ENCODE measurements at regions not wholly inside any gene's neighbourhood (a gene's known extent, or its start where the extent isn't known, plus 50 kb on each side); places are given as distances from the start of the nearest gene placed in this dataset.
"Not testable (repeated sequence)": the region's sequence is repeated elsewhere in the genome, so short reads cannot be mapped to it uniquely, and the experiment has no call there.

- not testable (repeated sequence) for H3K4me3 ChIP-seq; H3K4me1 ChIP-seq; H3K36me3 ChIP-seq; H3K9me3 ChIP-seq (replicated peaks); H3K27ac ChIP-seq; DNase-seq; H3K27me3 ChIP-seq
Observed at GRCh38 chr13:83101574-83102247, 780.6 kb downstream of the SLITRK1 start.

GRCh38 chr13:83100237-83100636, 782.0 kb downstream of the SLITRK1 start:
- Histone ChIP-seq H3K9me3 (replicated peaks) (no peaks in the 10 kb centered on the region), H3K36me3 (no peaks in the 10 kb centered on the region), H3K27ac (no peak overlapping the region), H3K4me3 (no peak overlapping the region), H3K27me3 (no peaks in the 10 kb centered on the region), H3K4me1 (no peaks in the 10 kb centered on the region)
- DNase-seq: no peak

- no peak overlapping the region for H3K4me3 ChIP-seq
- H3K27me3 ChIP-seq: no peaks in the 10 kb centered on the region
- H3K4me1 ChIP-seq: no peaks in the 10 kb centered on the region
- no peaks in the 10 kb centered on the region for H3K9me3 ChIP-seq (replicated peaks)
- no peak overlapping the region for H3K27ac ChIP-seq
- no peak for DNase-seq
- H3K36me3 ChIP-seq: no peaks in the 10 kb centered on the region
Observed at GRCh38 chr13:83088858-83089257, 793.4 kb downstream of the SLITRK1 start.

- no peak for DNase-seq
- no peak overlapping the region for H3K4me3 ChIP-seq
- H3K4me1 ChIP-seq: no peaks in the 10 kb centered on the region
- no peaks in the 10 kb centered on the region for H3K36me3 ChIP-seq
- no peak overlapping the region for H3K27ac ChIP-seq
- no peaks in the 10 kb centered on the region for H3K27me3 ChIP-seq
- no peaks in the 10 kb centered on the region for H3K9me3 ChIP-seq (replicated peaks)
Observed at GRCh38 chr13:83086948-83087347, 795.3 kb downstream of the SLITRK1 start.

- Histone ChIP-seq H3K27me3 (no peaks in the 10 kb centered on the region), H3K4me3 (no peak overlapping the region), H3K9me3 (replicated peaks) (no peaks in the 10 kb centered on the region), H3K4me1 (no peaks in the 10 kb centered on the region), H3K36me3 (no peaks in the 10 kb centered on the region), H3K27ac (no peak overlapping the region)
- DNase-seq: no peak
Observed at GRCh38 chr13:83086088-83086487, 796.2 kb downstream of the SLITRK1 start.

- DNase-seq: no peak
- H3K27ac ChIP-seq: no peak overlapping the region
Observed at GRCh38 chr13:83085186-83085900, 796.9 kb downstream of the SLITRK1 start.

GRCh38 chr13:83077499-83077898, 804.8 kb downstream of the SLITRK1 start:
- Histone ChIP-seq H3K27ac (no peak overlapping the region), H3K4me1 (no peaks in the 10 kb centered on the region), H3K4me3 (no peak overlapping the region), H3K27me3 (no peaks in the 10 kb centered on the region), H3K9me3 (replicated peaks) (no peaks in the 10 kb centered on the region), H3K36me3 (no peaks in the 10 kb centered on the region)
- no peak for DNase-seq

More at GRCh38 chr13:83085186-83085900, 796.9 kb downstream of the SLITRK1 start:
- Histone ChIP-seq H3K27me3 (no peaks in the 10 kb centered on the region), H3K9me3 (replicated peaks) (no peaks in the 10 kb centered on the region), H3K36me3 (no peaks in the 10 kb centered on the region), H3K4me3 (no peak overlapping the region), H3K4me1 (no peaks in the 10 kb centered on the region)

- DNase-seq; H3K27ac ChIP-seq; H3K27me3 ChIP-seq; H3K4me1 ChIP-seq; H3K9me3 ChIP-seq (replicated peaks); H3K4me3 ChIP-seq; H3K36me3 ChIP-seq: not testable (repeated sequence)
Observed at GRCh38 chr13:83073930-83074329, 808.3 kb downstream of the SLITRK1 start.

- no peaks in the 10 kb centered on the region for H3K9me3 ChIP-seq (replicated peaks)
Observed at GRCh38 chr13:83065108-83065507, 817.2 kb downstream of the SLITRK1 start.

GRCh38 chr13:83057119-83057518, 825.2 kb downstream of the SLITRK1 start:
- Histone ChIP-seq H3K4me3 (no peak overlapping the region), H3K4me1 (no peaks in the 10 kb centered on the region), H3K36me3 (no peaks in the 10 kb centered on the region), H3K27me3 (no peaks in the 10 kb centered on the region), H3K27ac (no peak overlapping the region), H3K9me3 (replicated peaks) (no peaks in the 10 kb centered on the region)
- no peak for DNase-seq

More at GRCh38 chr13:83065108-83065507, 817.2 kb downstream of the SLITRK1 start:
- no peak for DNase-seq
- Histone ChIP-seq H3K4me3 (no peak overlapping the region), H3K36me3 (no peaks in the 10 kb centered on the region), H3K27ac (no peak overlapping the region), H3K27me3 (no peaks in the 10 kb centered on the region), H3K4me1 (no peaks in the 10 kb centered on the region)

- H3K9me3 ChIP-seq (replicated peaks): no peaks in the 10 kb centered on the region
- no peaks in the 10 kb centered on the region for H3K27me3 ChIP-seq
- DNase-seq: no peak
- H3K4me1 ChIP-seq: no peaks in the 10 kb centered on the region
- no peak overlapping the region for H3K27ac ChIP-seq
- H3K4me3 ChIP-seq: no peak overlapping the region
- no peaks in the 10 kb centered on the region for H3K36me3 ChIP-seq
Observed at GRCh38 chr13:83056269-83056668, 826.0 kb downstream of the SLITRK1 start.

GRCh38 chr13:83048419-83048818, 833.9 kb downstream of the SLITRK1 start:
- no peak overlapping the region for H3K27ac ChIP-seq
- H3K4me1 ChIP-seq: no peaks in the 10 kb centered on the region
- no peak overlapping the region for H3K4me3 ChIP-seq
- no peaks in the 10 kb centered on the region for H3K36me3 ChIP-seq
- no peaks in the 10 kb centered on the region for H3K9me3 ChIP-seq (replicated peaks)
- DNase-seq: no peak
- no peaks in the 10 kb centered on the region for H3K27me3 ChIP-seq

GRCh38 chr13:83024955-83025594, 857.2 kb downstream of the SLITRK1 start:
- Histone ChIP-seq H3K27me3 (no peaks in the 10 kb centered on the region), H3K9me3 (replicated peaks) (no peaks in the 10 kb centered on the region), H3K4me1 (no peaks in the 10 kb centered on the region), H3K27ac (no peak overlapping the region), H3K36me3 (no peaks in the 10 kb centered on the region), H3K4me3 (no peak overlapping the region)
- DNase-seq: no peak

GRCh38 chr13:83024232-83024631, 858.0 kb downstream of the SLITRK1 start:
- Histone ChIP-seq H3K36me3 (no peaks in the 10 kb centered on the region), H3K27ac (no peak overlapping the region), H3K4me1 (no peaks in the 10 kb centered on the region), H3K27me3 (no peaks in the 10 kb centered on the region), H3K9me3 (replicated peaks) (no peaks in the 10 kb centered on the region), H3K4me3 (no peak overlapping the region)
- DNase-seq: no peak

GRCh38 chr13:83019986-83020385, 862.3 kb downstream of the SLITRK1 start:
- Histone ChIP-seq H3K27ac (no peak overlapping the region), H3K4me1 (no peaks in the 10 kb centered on the region), H3K9me3 (replicated peaks) (no peaks in the 10 kb centered on the region), H3K4me3 (no peak overlapping the region), H3K36me3 (no peaks in the 10 kb centered on the region), H3K27me3 (no peaks in the 10 kb centered on the region)
- no peak for DNase-seq
